Lower lobe of right lung (tissue), 2 donors: ENCODE measurements at regions not wholly inside any gene's neighbourhood (a gene's known extent, or its start where the extent isn't known, plus 50 kb on each side); places are given as distances from the start of the nearest gene placed in this dataset.

ENCODE experiments used
- ATAC-seq, 2 donors: fragments of 200-7000 bp; cut with Tn5 transposase; one replicate each; pipeline ENCODE4 v1.9.1; 2020 to 2022; ENCODE audit warnings: mild to moderate bottlenecking in 2 of 2, moderate library complexity in 2 of 2
- DNase-seq: peaks from one replicate; pipeline ENCODE4 v3.0.0-alpha.2; 2020
- H3K27ac ChIP-seq: fragments of 200-600 bp; one replicate; pipeline ENCODE4 v1.8.0; 2022
- H3K27me3 ChIP-seq: fragments of 200-600 bp; one replicate; pipeline ENCODE4 v1.8.0; 2022; ENCODE audit warnings: low read depth
- H3K36me3 ChIP-seq: fragments of 200-600 bp; one replicate; pipeline ENCODE4 v1.8.0; 2022; ENCODE audit warnings: mild to moderate bottlenecking
- H3K4me1 ChIP-seq: fragments of 200-600 bp; one replicate; pipeline ENCODE4 v1.8.0; 2022
- H3K4me3 ChIP-seq: fragments of 200-600 bp; one replicate; pipeline ENCODE4 v1.8.0; 2022; ENCODE audit warnings: mild to moderate bottlenecking
- H3K9me3 ChIP-seq: fragments of 200-600 bp; one replicate; pipeline ENCODE4 v1.8.0; 2022
- CTCF ChIP-seq: fragments of 200-600 bp; IDR thresholded peaks from one replicate; pipeline ENCODE4 v1.8.0; 2022; ENCODE audit warnings: antibody characterized with exemption, mild to moderate bottlenecking
- intact Hi-C: fragments of 100-400 bp; cut with DNase I; formaldehyde crosslinking; loops from one replicate; pipeline ENCODE4 v1.11.0; 2022
- donor health status: DM: no; HTN: yes; CAD: no; lungs with severe emphysema.

- Histone ChIP-seq H3K4me1 (no peaks in the 10 kb centered on the region), H3K27ac (no peak overlapping the region), H3K4me3 (no peak overlapping the region), H3K27me3 (no peaks in the 10 kb centered on the region), H3K9me3 (no peaks in the 10 kb centered on the region), H3K36me3 (no peaks in the 10 kb centered on the region)
- intact Hi-C loops: no loop called here
- DNase-seq: no peak
- no peak for ATAC-seq
- TF ChIP-seq CTCF: no peak
Measured at GRCh38 chr12:19646599-19646998, 207.3 kb downstream of the AEBP2 start.

DNA sequence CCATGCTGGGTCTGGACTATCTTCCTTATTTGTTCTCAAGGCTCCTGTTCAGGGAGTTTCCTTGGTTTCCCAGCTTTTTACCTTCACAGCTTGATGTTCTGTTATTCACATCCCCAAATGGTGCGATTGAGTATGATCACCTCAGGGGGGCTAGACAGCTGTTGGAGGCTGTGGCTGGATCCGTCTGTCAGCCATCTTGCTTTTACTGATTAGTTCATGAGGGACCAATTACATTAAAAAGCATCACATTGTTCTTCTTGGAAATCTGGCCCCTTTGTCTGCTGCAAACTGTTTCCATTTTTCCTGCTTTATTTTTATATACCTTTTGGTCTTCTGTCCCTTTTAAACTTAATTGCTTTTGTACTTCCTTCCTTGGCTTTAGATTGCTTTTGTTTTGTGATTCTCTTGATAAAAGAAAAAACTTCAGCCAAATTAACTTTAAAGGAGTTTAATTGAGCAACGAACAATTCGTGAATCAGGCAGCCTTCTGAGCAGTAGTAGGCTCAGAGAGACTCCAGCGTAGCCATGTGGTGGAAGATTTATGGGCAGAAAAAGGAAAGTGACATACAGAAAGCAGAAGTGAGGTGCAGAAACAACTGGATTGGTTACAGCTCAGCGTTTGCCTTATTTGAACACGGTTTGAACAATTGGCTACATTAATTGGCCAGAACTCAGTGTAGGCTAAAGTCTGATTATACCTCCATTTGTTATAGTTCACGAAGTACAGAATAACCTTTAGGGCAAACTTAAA, 208.7 kb downstream of the AEBP2 start:
- intact Hi-C loops: no loop called here
- no peaks in the 10 kb centered on the region for H3K4me1 ChIP-seq
- no peak overlapping the region for H3K4me3 ChIP-seq
- TF ChIP-seq CTCF: no peak
- DNase-seq (no peak), ATAC-seq (no peak)
- no peak overlapping the region for H3K27ac ChIP-seq
- H3K36me3 ChIP-seq: no peaks in the 10 kb centered on the region
- no peaks in the 10 kb centered on the region for H3K9me3 ChIP-seq
- no peaks in the 10 kb centered on the region for H3K27me3 ChIP-seq

- ATAC-seq: no peak
- no peaks in the 10 kb centered on the region for H3K36me3 ChIP-seq
- H3K27me3 ChIP-seq: no peaks in the 10 kb centered on the region
- TF ChIP-seq CTCF: no peak
- no peaks in the 10 kb centered on the region for H3K9me3 ChIP-seq
- H3K4me3 ChIP-seq: no peak overlapping the region
- intact Hi-C loops: no loop called here
- no peak for DNase-seq
- no peak overlapping the region for H3K27ac ChIP-seq
- H3K4me1 ChIP-seq: no peaks in the 10 kb centered on the region
Measured at GRCh38 chr12:19648591-19648990, 209.3 kb downstream of the AEBP2 start.

DNA sequence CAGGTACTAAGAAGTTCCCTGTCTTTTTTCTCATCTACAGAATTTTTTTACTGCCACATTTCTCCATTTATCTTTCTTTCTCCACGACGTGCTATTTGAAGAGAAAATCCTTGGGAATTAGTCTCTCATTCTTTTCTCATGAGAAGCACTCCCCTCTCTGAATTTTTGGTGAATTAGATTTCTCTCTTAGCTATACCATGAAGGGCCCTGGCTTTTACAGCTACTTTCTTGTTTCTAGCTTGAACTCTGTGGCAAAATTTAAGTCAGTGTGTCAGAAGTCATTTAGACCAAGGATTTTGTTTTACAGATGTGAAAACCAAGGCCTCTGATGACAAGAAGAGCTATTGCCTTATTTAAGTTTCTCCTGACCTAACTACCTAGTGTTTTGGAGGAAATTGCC, 213.1 kb downstream of the AEBP2 start:
- DNase-seq (no peak), ATAC-seq (no peak)
- Histone ChIP-seq H3K36me3 (no peaks in the 10 kb centered on the region), H3K27ac (no peak overlapping the region), H3K9me3 (no peaks in the 10 kb centered on the region), H3K4me3 (no peak overlapping the region), H3K4me1 (no peaks in the 10 kb centered on the region), H3K27me3 (no peaks in the 10 kb centered on the region)
- no peak for TF ChIP-seq CTCF
- intact Hi-C loops: no loop called here

GRCh38 chr12:19654650-19655376, 215.5 kb downstream of the AEBP2 start:
- no peak for DNase-seq
- ATAC-seq: no peak
- Histone ChIP-seq H3K36me3 (no peaks in the 10 kb centered on the region), H3K4me3 (no peak overlapping the region), H3K27me3 (no peaks in the 10 kb centered on the region), H3K27ac (no peak overlapping the region), H3K4me1 (no peaks in the 10 kb centered on the region), H3K9me3 (no peaks in the 10 kb centered on the region)
- intact Hi-C loops: no loop called here
- no peak for TF ChIP-seq CTCF
